B cell (primary cell): ENCODE measurements at regions not wholly inside any gene's neighbourhood (a gene's known extent, or its start where the extent isn't known, plus 50 kb on each side); places are given as distances from the start of the nearest gene placed in this dataset.

ENCODE experiments used
- ATAC-seq: fragments of 200-7000 bp; cut with Tn5 transposase; one replicate; pipeline ENCODE4 v1.10.0; 2021; ENCODE audit warnings: low read depth, mild to moderate bottlenecking, moderate number of reproducible peaks, moderate library complexity
- CTCF ChIA-PET: fragments of 350-600 bp; sonication (Branson Sonifier 250); formaldehyde crosslinking; loops from one replicate; lab custom pipeline; 2021; ENCODE audit warnings: antibody characterized with exemption, inconsistent platforms; lab: Charles Lee
- POLR2A ChIA-PET: fragments of 350-600 bp; sonication (Branson Sonifier 250); formaldehyde crosslinking; loops from one replicate; lab custom pipeline; 2021; ENCODE audit warnings: antibody characterized with exemption; lab: Charles Lee
- DNase-seq: peaks from one replicate; pipeline ENCODE4 v3.0.0; 2013
- H2AFZ ChIP-seq: 2 replicates; pipeline ENCODE4 v1.6.1; 2012; ENCODE audit warnings: mild to moderate bottlenecking, low read depth, low read length; ENCODE audit not compliant: insufficient read depth, poor library complexity, severe bottlenecking
- H3K27ac ChIP-seq, 2 donors: 1 replicate in 1 of 2; 2 replicates in 1 of 2; pipeline ENCODE4 v1.5.1; 2012 to 2013; ENCODE audit warnings: low read length in 2 of 2, mild to moderate bottlenecking in 2 of 2, moderate library complexity in 1 of 2
- H3K27me3 ChIP-seq, 4 experiments: fragments of 200-600 bp in 1 of 4; sonication (generic) in 1 of 4; replicated peaks in 1 of 4; 1 replicate in 2 of 4; 2 replicates in 2 of 4; pipeline versions ENCODE4 v1.6.1 to v1.7.0; 2013 to 2016; ENCODE audit warnings: low read length in 3 of 4, mild to moderate bottlenecking in 2 of 4, mixed read lengths in 1 of 4, moderate library complexity in 1 of 4; ENCODE audit not compliant: insufficient read depth in 4 of 4, control insufficient read depth in 3 of 4; ENCODE audit errors: control extremely low read depth in 1 of 4
- H3K36me3 ChIP-seq, 2 experiments: replicated peaks in 1 of 2; 1 replicate in 1 of 2; 2 replicates in 1 of 2; pipeline versions ENCODE4 v1.6.1 to v1.7.1; 2013; ENCODE audit warnings: low read length in 1 of 2; ENCODE audit not compliant: insufficient read depth in 2 of 2, control insufficient read depth in 1 of 2; ENCODE audit errors: control extremely low read depth in 1 of 2, extremely low read depth in 1 of 2
- H3K4me1 ChIP-seq, 2 donors: fragments of 200-600 bp in 1 of 2; sonication (generic) in 1 of 2; 1 replicate in 1 of 2; 2 replicates in 1 of 2; pipeline versions ENCODE4 v1.5.1 to v1.6.1; 2013 to 2017; ENCODE audit warnings: low read length in 2 of 2; ENCODE audit not compliant: control insufficient read depth in 2 of 2, insufficient read depth in 2 of 2
- H3K4me2 ChIP-seq: replicated peaks from 2 replicates; pipeline ENCODE3; 2012; ENCODE audit warnings: mild to moderate bottlenecking, low read depth, low read length; ENCODE audit not compliant: poor library complexity, severe bottlenecking
- H3K4me3 ChIP-seq, 5 experiments: fragments of 200-600 bp in 1 of 5; sonication (generic) in 1 of 5; 1 replicate in 3 of 5; 2 replicates in 2 of 5; pipeline versions ENCODE4 v1.5.1 to v1.7.0; 2011 to 2016; ENCODE audit warnings: low read length in 4 of 5, mild to moderate bottlenecking in 4 of 5, low read depth in 2 of 5, control low read depth in 1 of 5, moderate library complexity in 1 of 5; ENCODE audit not compliant: insufficient read depth in 1 of 5; ENCODE audit errors: control extremely low read depth in 1 of 5, extremely low read depth in 1 of 5
- H3K79me2 ChIP-seq: fragments of 200-600 bp; sonication (generic); one replicate; pipeline ENCODE4 v1.6.0; 2016; ENCODE audit warnings: low read length; ENCODE audit not compliant: control insufficient read depth, insufficient read depth
- H3K9ac ChIP-seq: fragments of 200-600 bp; sonication (generic); 2 replicates; pipeline ENCODE4 v1.6.1; 2017; ENCODE audit warnings: mild to moderate bottlenecking, low read length, moderate library complexity
- H3K9me3 ChIP-seq, 3 donors: one replicate each; pipeline versions ENCODE4 v1.6.1 to v1.7.1; 2013; ENCODE audit warnings: low read length in 2 of 3; ENCODE audit not compliant: control insufficient read depth in 2 of 3, insufficient read depth in 1 of 3; ENCODE audit errors: control extremely low read depth in 1 of 3
- H4K20me1 ChIP-seq: 2 replicates; pipeline ENCODE4 v1.6.0; 2012; ENCODE audit warnings: mild to moderate bottlenecking, low read length; ENCODE audit not compliant: insufficient read depth, control insufficient read depth, poor library complexity, severe bottlenecking
- H3K27ac Mint-ChIP-seq: one replicate; pipeline ENCODE4 v1.8.0; 2021; ENCODE audit warnings: mixed read lengths
- H3K27me3 Mint-ChIP-seq: one replicate; pipeline ENCODE4 v1.8.0; 2021; ENCODE audit warnings: mixed read lengths
- H3K4me1 Mint-ChIP-seq: one replicate; pipeline ENCODE4 v1.8.0; 2021; ENCODE audit warnings: mixed read lengths
- H3K4me3 Mint-ChIP-seq: one replicate; pipeline ENCODE4 v1.8.0; 2021; ENCODE audit warnings: mixed read lengths
- H3K9me3 Mint-ChIP-seq: one replicate; pipeline ENCODE4 v1.8.0; 2022; ENCODE audit warnings: mixed read lengths; ENCODE audit not compliant: insufficient read depth
- CTCF ChIP-seq: fragments of 200-600 bp; IDR thresholded peaks from one replicate; pipeline ENCODE4 v1.8.0; 2022; ENCODE audit warnings: antibody characterized with exemption, mild to moderate bottlenecking
- EZH2 ChIP-seq: IDR thresholded peaks from 2 replicates; pipeline ENCODE4 v1.6.1; 2012; ENCODE audit warnings: borderline replicate concordance, low read depth, mild to moderate bottlenecking, moderate library complexity, low read length; ENCODE audit not compliant: insufficient read depth, poor library complexity, severe bottlenecking
- WGBS: methylation state at CpG from one replicate; pipeline ENCODE4 v1.1.5; 2013; ENCODE audit warnings: missing lambda C conversion rate; ENCODE audit not compliant: insufficient coverage; 5-methylcytosine and 5-hydroxymethylcytosine counted together
- intact Hi-C: fragments of 100-400 bp; cut with micrococcal nuclease; formaldehyde crosslinking; loops from one replicate; pipeline ENCODE4 v1.10.0; 2022

DNA sequence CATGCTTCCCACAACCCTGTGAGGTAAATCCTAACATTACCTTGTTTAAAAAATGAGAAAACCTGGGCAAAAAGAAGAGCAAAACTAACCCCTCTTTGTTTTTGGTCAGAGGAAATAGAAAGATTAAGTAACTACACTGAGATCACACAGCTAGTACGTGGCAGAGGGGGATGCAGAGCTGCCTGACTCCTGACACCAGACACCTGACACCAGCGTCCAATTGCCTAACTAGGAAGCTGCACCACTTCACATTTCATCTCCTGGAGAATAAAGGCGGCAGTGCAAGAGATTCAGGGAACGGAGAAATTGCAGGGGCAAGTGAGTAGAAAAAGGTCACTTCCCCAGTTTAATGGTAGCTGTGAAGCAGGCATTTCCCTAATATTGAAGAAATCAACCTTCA, 229.3 kb upstream of the PTBP2 start:
- TF ChIP-seq EZH2 (no peak), CTCF (no peak)
- DNase-seq (no peak), ATAC-seq (no peak)
- Histone ChIP-seq H4K20me1 (no peaks in the 10 kb centered on the region), H3K4me3 (no peak overlapping the region), H3K4me2 (no peak overlapping the region), H3K9me3 (no peaks in the 10 kb centered on the region), H3K36me3 (no peaks in the 10 kb centered on the region), H3K27me3 (no peaks in the 10 kb centered on the region), H3K79me2 (no peaks in the 10 kb centered on the region), H2AFZ (no peak overlapping the region), H3K4me1 (no peaks in the 10 kb centered on the region), H3K27ac (no peak overlapping the region), H3K9ac (no peak overlapping the region)
- CTCF ChIA-PET: no interaction called here
- Mint-ChIP-seq H3K4me1 (no peaks in the 10 kb centered on the region), H3K27me3 (no peaks in the 10 kb centered on the region), H3K4me3 (no peak overlapping the region), H3K27ac (no peak overlapping the region), H3K9me3 (no peaks in the 10 kb centered on the region)
- POLR2A ChIA-PET: no interaction called here
- intact Hi-C loops: no loop called here
- no CpG with 5 or more reads among the region's 4 CpGs for WGBS

DNA sequence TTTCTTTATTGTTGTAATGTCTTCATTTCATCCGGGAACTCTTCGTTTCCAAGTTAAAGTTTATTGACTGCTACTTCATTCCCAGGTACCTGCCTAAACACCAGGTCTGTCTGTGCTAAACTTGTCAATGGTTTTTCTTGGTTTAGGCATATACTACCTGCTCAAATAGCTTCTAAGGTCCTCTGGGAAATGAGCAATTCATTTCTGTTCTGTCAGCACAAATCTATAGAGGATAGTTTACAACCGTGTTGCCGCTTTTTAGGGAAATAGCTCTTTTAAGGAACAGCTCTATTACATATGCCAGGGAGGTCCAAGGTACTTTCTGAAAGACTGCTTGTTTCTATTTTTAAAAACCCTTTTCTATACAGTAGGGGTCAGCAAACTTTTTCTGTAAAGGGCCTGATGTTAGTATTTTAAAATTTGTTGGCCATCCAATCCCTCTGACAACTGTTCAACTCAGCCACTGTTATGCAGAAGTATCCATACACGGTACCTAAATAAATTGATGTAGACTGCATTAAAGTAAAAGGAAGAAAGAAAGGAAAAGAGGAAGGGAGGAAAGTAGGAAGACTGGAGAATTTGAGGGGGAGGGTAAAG, 222.7 kb upstream of the PTBP2 start:
- DNase-seq (no peak), ATAC-seq (no peak)
- intact Hi-C loops: no loop called here
- H4K20me1 ChIP-seq: no peaks in the 10 kb centered on the region
- no peak overlapping the region for H3K9ac ChIP-seq
- no peaks in the 10 kb centered on the region for H3K79me2 ChIP-seq
- no peak overlapping the region for H3K27ac ChIP-seq
- H3K4me1 ChIP-seq: no peaks in the 10 kb centered on the region
- no peaks in the 10 kb centered on the region for H3K36me3 ChIP-seq
- no peaks in the 10 kb centered on the region for H3K27me3 ChIP-seq
- Mint-ChIP-seq H3K9me3 (no peaks in the 10 kb centered on the region), H3K27me3 (no peaks in the 10 kb centered on the region), H3K4me3 (no peak overlapping the region), H3K4me1 (no peaks in the 10 kb centered on the region), H3K27ac (no peak overlapping the region)
- ChIA-PET CTCF (no interaction called here), POLR2A (no interaction called here)
- 0% methylated on average over 1 of the region's 5 CpGs for WGBS
- no peak overlapping the region for H3K4me3 ChIP-seq
- no peaks in the 10 kb centered on the region for H3K9me3 ChIP-seq
- no peak overlapping the region for H3K4me2 ChIP-seq
- TF ChIP-seq CTCF (no peak), EZH2 (no peak)
- H2AFZ ChIP-seq: no peak overlapping the region
